Adrenal gland (tissue), 9 donors: ENCODE measurements at regions not wholly inside any gene's neighbourhood (a gene's known extent, or its start where the extent isn't known, plus 50 kb on each side); places are given as distances from the start of the nearest gene placed in this dataset.

Experiments used
- DNase-seq, 7 donors: peaks; one replicate each; pipeline ENCODE4 v3.0.0-alpha.2; 2019 to 2020
- H3K27ac ChIP-seq, 5 donors: fragments of 200-600 bp; sonication (generic) in 4 of 5; 1 replicate in 3 of 5; 2 replicates in 2 of 5; pipeline versions ENCODE4 v1.5.1 to v1.8.0; 2016 to 2020; ENCODE audit warnings: mild to moderate bottlenecking in 1 of 5
- H3K27me3 ChIP-seq: fragments of 200-600 bp; 2 replicates; pipeline ENCODE4 v1.8.0; 2021
- H3K36me3 ChIP-seq, 2 donors: fragments of 200-600 bp; replicated peaks in 1 of 2; 1 replicate in 1 of 2; 2 replicates in 1 of 2; pipeline versions ENCODE4 v1.5.1 to v1.8.0; 2018 to 2022
- H3K4me1 ChIP-seq, 2 donors: fragments of 200-600 bp; replicated peaks in 1 of 2; 1 replicate in 1 of 2; 2 replicates in 1 of 2; pipeline versions ENCODE4 v1.5.1 to v1.8.0; 2018 to 2021
- H3K4me3 ChIP-seq, 4 donors: fragments of 200-600 bp; sonication (generic) in 3 of 4; one replicate each; pipeline ENCODE4 v1.5.1; 2016 to 2018
- H3K9me3 ChIP-seq, 3 donors: fragments of 200-600 bp; sonication (generic) in 1 of 3; replicated peaks in 1 of 3; 1 replicate in 2 of 3; 2 replicates in 1 of 3; pipeline versions ENCODE4 v1.5.1 to v1.8.0; 2016 to 2021
- POLR2A ChIP-seq, 2 donors: fragments of 450-650 bp; IDR thresholded peaks; one replicate each; pipeline ENCODE4 v1.6.1; 2017; ENCODE audit warnings: antibody characterized with exemption in 2 of 2, mild to moderate bottlenecking in 2 of 2, moderate library complexity in 1 of 2
- WGBS, 4 donors: extraction: QIAGEN DNeasy Blood & Tissue Kit in 2 of 4; methylation state at CpG; one replicate each; pipeline versions ENCODE4 v1.1.5 to v1.1.7; 2013 to 2017; 5-methylcytosine and 5-hydroxymethylcytosine counted together
- intact Hi-C, 2 donors: fragments of 100-400 bp; cut with DNase I; formaldehyde crosslinking; loops; one replicate each; pipeline versions ENCODE4 v1.14.1 to v1.15.0; 2022 to 2023
- TF ChIP-seq, protein P1 (sequence below), 6 experiments: fragments of 450-650 bp in 4 of 6; fragments of 200-600 bp in 2 of 6; sonication (generic) in 1 of 6; IDR thresholded peaks; 1 replicate in 5 of 6; 2 replicates in 1 of 6; pipeline versions ENCODE4 v1.5.1 to v1.8.0; 2016 to 2021; ENCODE audit warnings: antibody characterized with exemption in 6 of 6, mild to moderate bottlenecking in 2 of 6, moderate library complexity in 1 of 6
- donor health status: healthy with polysubstance abuse.
- donor health status: Bipolar disorder and iron deficiency.
- donor health status: DM: yes; HTN: yes; CAD: no.
- donor health status: DM: no; HTN: no; CAD: no.
- donor health status: DM: no; HTN: no; CAD: no.

DNA sequence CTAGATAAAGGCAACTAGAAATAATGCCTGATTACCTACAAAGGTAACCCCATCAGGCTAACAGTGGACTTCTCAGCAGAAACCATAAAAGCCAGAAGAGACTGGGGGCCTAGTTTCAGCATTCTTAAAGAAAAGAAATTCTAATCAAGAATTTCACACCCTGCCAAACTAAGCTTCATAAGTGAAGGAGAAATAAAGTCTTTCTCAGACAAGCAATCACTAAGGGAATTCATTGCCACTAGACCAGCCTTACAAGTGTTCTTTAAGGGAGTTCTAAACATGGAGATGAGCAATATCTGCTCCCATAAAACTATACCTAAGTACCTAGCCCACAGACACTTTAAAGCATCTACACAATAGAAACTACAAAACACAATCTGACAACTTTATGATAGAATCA is 823.5 kb downstream of the PCDH17 start:
- H3K36me3 ChIP-seq: no peaks in the 10 kb centered on the region
- intact Hi-C loops: no loop called here
- no peaks in the 10 kb centered on the region for H3K4me1 ChIP-seq
- TF ChIP-seq, protein P1, sequence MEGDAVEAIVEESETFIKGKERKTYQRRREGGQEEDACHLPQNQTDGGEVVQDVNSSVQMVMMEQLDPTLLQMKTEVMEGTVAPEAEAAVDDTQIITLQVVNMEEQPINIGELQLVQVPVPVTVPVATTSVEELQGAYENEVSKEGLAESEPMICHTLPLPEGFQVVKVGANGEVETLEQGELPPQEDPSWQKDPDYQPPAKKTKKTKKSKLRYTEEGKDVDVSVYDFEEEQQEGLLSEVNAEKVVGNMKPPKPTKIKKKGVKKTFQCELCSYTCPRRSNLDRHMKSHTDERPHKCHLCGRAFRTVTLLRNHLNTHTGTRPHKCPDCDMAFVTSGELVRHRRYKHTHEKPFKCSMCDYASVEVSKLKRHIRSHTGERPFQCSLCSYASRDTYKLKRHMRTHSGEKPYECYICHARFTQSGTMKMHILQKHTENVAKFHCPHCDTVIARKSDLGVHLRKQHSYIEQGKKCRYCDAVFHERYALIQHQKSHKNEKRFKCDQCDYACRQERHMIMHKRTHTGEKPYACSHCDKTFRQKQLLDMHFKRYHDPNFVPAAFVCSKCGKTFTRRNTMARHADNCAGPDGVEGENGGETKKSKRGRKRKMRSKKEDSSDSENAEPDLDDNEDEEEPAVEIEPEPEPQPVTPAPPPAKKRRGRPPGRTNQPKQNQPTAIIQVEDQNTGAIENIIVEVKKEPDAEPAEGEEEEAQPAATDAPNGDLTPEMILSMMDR (IDR thresholded peaks at IDR 0.05): no peak
- TF ChIP-seq POLR2A (IDR thresholded peaks at IDR 0.05): no peak
- no peak for DNase-seq
- no peak overlapping the region for H3K27ac ChIP-seq
- no peak overlapping the region for H3K4me3 ChIP-seq
- no peaks in the 10 kb centered on the region for H3K27me3 ChIP-seq
- no peaks in the 10 kb centered on the region for H3K9me3 ChIP-seq

DNA sequence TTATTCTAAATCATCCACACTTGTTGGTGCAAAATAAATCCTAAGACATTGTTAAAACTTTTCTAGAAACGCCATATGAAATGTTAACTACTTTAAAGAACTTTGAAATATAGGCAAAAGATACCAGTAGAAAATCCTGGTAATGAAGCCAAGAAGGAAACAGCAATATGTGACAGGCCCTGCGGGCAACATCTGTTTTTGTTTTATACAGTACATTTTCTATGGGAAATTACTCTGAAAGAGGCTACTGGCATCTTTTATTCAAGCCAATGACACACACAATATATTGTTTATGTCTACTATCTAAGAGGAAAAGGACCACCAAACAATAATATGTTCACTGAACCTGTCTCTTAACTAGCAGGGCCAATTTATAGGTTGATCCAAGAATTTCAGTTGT is 829.7 kb downstream of the PCDH17 start:
- WGBS, 4 donors: 45 to 69% (median 62%) methylated on average over 2 of the region's 2 CpGs
- intact Hi-C loops: no loop called here
- Histone ChIP-seq H3K4me3 (no peak overlapping the region), H3K9me3 (no peaks in the 10 kb centered on the region), H3K36me3 (no peaks in the 10 kb centered on the region), H3K27ac (no peak overlapping the region), H3K4me1 (no peaks in the 10 kb centered on the region), H3K27me3 (no peaks in the 10 kb centered on the region)
- no peak for TF ChIP-seq POLR2A (IDR thresholded peaks at IDR 0.05)
- TF ChIP-seq, protein P1 (IDR thresholded peaks at IDR 0.05): no peak
- no peak for DNase-seq

DNA sequence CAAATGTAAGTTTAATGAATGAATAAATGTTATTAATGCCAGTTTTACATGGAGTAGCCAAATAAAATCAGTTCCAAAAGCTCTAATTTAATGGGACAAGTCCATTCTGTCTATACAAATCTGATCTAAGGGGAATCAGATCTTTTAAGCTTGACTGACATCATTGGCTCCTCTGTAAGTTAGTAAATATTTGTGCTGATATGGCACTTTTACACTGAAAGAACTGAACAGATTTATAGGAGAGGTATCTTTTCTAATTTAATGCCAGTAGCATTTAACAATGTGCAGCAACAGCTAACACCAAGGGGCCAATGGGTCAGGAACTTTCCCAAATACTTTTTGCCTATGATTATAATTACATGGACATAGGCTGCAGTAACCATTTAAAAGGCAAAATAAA is 832.3 kb downstream of the PCDH17 start:
- Histone ChIP-seq H3K4me1 (no peaks in the 10 kb centered on the region), H3K9me3 (no peaks in the 10 kb centered on the region), H3K27ac (no peak overlapping the region), H3K4me3 (no peak overlapping the region), H3K36me3 (no peaks in the 10 kb centered on the region), H3K27me3 (no peaks in the 10 kb centered on the region)
- intact Hi-C loops: no loop called here
- DNase-seq: no peak
- TF ChIP-seq, protein P1 (IDR thresholded peaks at IDR 0.05): no peak
- no peak for TF ChIP-seq POLR2A (IDR thresholded peaks at IDR 0.05)

DNA sequence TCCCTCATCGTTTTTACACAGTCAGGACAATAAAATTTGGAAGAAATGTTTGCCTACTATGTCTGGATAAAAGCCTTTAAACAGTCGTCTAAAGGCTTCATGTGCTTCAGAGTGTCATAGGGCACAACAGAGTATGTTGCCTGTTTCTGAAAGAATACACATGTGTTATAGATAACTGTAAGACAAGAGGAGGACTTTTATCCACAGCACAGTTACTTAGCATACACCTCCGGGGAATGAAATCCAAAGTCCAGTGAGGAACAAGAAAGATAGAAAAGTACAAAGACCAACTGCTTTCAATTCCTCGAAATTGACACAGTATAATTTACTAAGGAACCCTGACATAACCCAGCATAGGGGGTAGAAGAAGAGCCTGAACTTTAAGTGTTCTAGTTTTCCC is 835.6 kb downstream of the PCDH17 start:
- Histone ChIP-seq H3K36me3 (no peaks in the 10 kb centered on the region), H3K4me3 (no peak overlapping the region), H3K27me3 (no peaks in the 10 kb centered on the region), H3K27ac (no peak overlapping the region), H3K9me3 (no peaks in the 10 kb centered on the region), H3K4me1 (no peaks in the 10 kb centered on the region)
- intact Hi-C loops: no loop called here
- WGBS, 4 donors: 62 to 66% (median 64%) methylated on average over 4 of the region's 4 CpGs
- no peak for TF ChIP-seq POLR2A (IDR thresholded peaks at IDR 0.05)
- TF ChIP-seq, protein P1 (IDR thresholded peaks at IDR 0.05): no peak
- no peak for DNase-seq
